Breast epithelium (tissue), 4 donors: ENCODE measurements at regions not wholly inside any gene's neighbourhood (a gene's known extent, or its start where the extent isn't known, plus 50 kb on each side); places are given as distances from the start of the nearest gene placed in this dataset.

Experiments
- DNase-seq, 2 donors: peaks; one replicate each; pipeline ENCODE4 v3.0.0-alpha.2; 2019; ENCODE audit warnings: low spot score in 2 of 2
- H3K27ac ChIP-seq, 2 donors: fragments of 200-600 bp; sonication (generic) in 1 of 2; one replicate each; pipeline ENCODE4 v1.5.1; 2016 to 2019; ENCODE audit warnings: mild to moderate bottlenecking in 1 of 2
- H3K27me3 ChIP-seq, 2 donors: fragments of 200-600 bp; sonication (generic) in 1 of 2; one replicate each; pipeline versions ENCODE4 v1.5.1 to v1.6.0; 2017 to 2019; ENCODE audit warnings: control low read depth in 1 of 2, mild to moderate bottlenecking in 1 of 2
- H3K36me3 ChIP-seq: fragments of 200-600 bp; one replicate; pipeline ENCODE4 v1.5.1; 2019
- H3K4me1 ChIP-seq, 2 donors: fragments of 200-600 bp; sonication (generic); one replicate each; pipeline ENCODE4 v1.5.1; 2016 to 2019; ENCODE audit warnings: control low read depth in 1 of 2
- H3K4me3 ChIP-seq, 3 donors: fragments of 200-600 bp; sonication (generic); 1 replicate in 2 of 3; 2 replicates in 1 of 3; pipeline ENCODE4 v1.5.1; 2016 to 2019; ENCODE audit warnings: mild to moderate bottlenecking in 3 of 3, moderate library complexity in 2 of 3
- H3K9me3 ChIP-seq, 2 donors: fragments of 200-600 bp; sonication (generic) in 1 of 2; one replicate each; pipeline ENCODE4 v1.5.1; 2016 to 2019; ENCODE audit warnings: control low read depth in 1 of 2
- POLR2A ChIP-seq: fragments of 450-650 bp; IDR thresholded peaks from one replicate; pipeline ENCODE4 v1.6.1; 2016; ENCODE audit warnings: antibody characterized with exemption, mild to moderate bottlenecking, moderate library complexity
- POLR2AphosphoS5 ChIP-seq, 3 donors: sonication (generic); formaldehyde crosslinking; IDR thresholded peaks; one replicate each; pipeline ENCODE4 v1.6.1; 2017; ENCODE audit warnings: antibody characterized with exemption in 3 of 3
- intact Hi-C: fragments of 100-400 bp; cut with DNase I; formaldehyde crosslinking; loops from one replicate; pipeline ENCODE4 v1.15.1; 2023; ENCODE audit warnings: low total_unique reads
- TF ChIP-seq, protein P1 (sequence below), 3 donors: fragments of 450-650 bp; IDR thresholded peaks; one replicate each; pipeline ENCODE4 v1.5.1; 2016 to 2017; ENCODE audit warnings: antibody characterized with exemption in 3 of 3, mild to moderate bottlenecking in 3 of 3, moderate library complexity in 3 of 3

DNA sequence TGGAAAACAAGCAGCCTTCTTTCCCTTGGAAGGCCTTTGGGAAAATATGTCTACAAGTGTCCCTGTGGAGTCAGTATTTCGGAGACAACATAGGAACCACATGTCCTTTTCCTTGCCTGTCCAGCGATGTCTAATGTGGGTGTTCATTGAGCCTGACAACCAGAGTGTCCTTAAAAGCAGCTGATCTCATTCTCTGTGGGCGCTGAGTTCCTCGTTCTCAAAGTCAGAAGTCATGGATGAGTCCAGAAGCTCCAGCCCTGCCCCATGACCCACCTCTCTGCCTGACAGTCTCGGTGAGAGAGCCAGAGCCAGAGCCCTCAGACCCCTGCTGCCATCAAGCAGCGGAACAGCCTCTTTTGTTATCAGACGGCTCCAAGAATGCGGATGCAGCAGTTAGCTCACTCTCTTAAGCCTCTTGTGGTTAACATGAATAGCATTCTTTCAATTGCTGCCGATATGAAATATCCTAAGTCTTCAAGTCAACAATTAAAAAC is 329.2 kb downstream of the TGFB2 start:
- DNase-seq = no peak
- H3K4me3 ChIP-seq = peak overlapping the region in 2 of 3 donors; percentile 12 to 37
- intact Hi-C loops = no loop called here

DNA sequence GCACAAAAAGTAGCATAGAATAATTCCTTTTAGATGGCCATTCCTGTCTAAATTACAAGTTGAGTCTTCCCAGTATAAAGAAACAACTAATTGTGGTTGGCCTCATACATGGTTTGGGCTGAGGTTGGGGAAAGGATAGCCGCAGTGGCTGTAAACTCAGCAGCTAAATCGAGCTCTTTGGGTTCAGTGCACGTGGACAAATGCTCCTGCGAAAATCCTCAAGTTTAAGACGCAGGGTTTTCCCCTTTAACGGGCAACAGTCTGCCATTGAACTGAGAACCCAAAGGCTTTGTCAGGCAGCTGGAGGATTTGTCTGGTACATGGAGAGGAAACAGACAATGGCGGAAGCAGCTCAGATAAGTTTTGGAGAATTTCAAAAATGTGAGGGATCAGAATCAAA is 331.9 kb downstream of the TGFB2 start:
- Histone ChIP-seq H3K27me3 (no peaks in the 10 kb centered on the region), H3K9me3 (no peaks in the 10 kb centered on the region), H3K4me3 (no peak overlapping the region), H3K36me3 (no peaks in the 10 kb centered on the region), H3K27ac (no peak overlapping the region), H3K4me1 (no peaks in the 10 kb centered on the region)
- DNase-seq = no peak
- intact Hi-C loops = no loop called here
- TF ChIP-seq, protein P1, sequence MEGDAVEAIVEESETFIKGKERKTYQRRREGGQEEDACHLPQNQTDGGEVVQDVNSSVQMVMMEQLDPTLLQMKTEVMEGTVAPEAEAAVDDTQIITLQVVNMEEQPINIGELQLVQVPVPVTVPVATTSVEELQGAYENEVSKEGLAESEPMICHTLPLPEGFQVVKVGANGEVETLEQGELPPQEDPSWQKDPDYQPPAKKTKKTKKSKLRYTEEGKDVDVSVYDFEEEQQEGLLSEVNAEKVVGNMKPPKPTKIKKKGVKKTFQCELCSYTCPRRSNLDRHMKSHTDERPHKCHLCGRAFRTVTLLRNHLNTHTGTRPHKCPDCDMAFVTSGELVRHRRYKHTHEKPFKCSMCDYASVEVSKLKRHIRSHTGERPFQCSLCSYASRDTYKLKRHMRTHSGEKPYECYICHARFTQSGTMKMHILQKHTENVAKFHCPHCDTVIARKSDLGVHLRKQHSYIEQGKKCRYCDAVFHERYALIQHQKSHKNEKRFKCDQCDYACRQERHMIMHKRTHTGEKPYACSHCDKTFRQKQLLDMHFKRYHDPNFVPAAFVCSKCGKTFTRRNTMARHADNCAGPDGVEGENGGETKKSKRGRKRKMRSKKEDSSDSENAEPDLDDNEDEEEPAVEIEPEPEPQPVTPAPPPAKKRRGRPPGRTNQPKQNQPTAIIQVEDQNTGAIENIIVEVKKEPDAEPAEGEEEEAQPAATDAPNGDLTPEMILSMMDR (IDR thresholded peaks at IDR 0.05) = no peak
- TF ChIP-seq POLR2AphosphoS5 (IDR thresholded peaks at IDR 0.05) (no peak), POLR2A (no peak)

More for the DNA sequence above, 329.2 kb downstream of the TGFB2 start:
- Histone ChIP-seq H3K4me1 (no peaks in the 10 kb centered on the region), H3K36me3 (no peaks in the 10 kb centered on the region), H3K9me3 (no peaks in the 10 kb centered on the region), H3K27me3 (no peaks in the 10 kb centered on the region), H3K27ac (peak overlapping the region in 1 of 2 donors; percentile 56)
- TF ChIP-seq, protein P1 (IDR thresholded peaks at IDR 0.05) = no peak
- no peak for TF ChIP-seq POLR2AphosphoS5 (IDR thresholded peaks at IDR 0.05)
- no peak for TF ChIP-seq POLR2A

DNA sequence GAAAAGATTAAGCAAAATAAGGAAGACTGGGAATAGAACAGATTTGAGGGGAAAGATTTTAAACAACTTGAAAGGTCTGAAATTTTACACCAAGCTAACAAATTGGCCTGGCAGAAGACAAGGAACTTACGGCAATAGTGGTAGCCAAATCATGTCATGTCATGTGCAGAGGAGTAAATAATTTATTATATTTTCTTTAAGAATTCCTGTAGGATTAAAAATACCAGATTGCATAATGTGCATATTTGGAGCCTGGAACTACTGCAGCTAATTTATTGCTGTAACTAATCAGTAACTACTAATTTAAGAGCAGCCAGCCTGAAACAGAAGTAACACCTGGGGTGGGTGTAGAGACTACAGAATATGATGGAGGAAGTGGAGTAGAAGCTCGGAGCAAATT is 334.3 kb downstream of the TGFB2 start:
- no peak for TF ChIP-seq POLR2AphosphoS5 (IDR thresholded peaks at IDR 0.05)
- TF ChIP-seq, protein P1 (IDR thresholded peaks at IDR 0.05) = no peak
- TF ChIP-seq POLR2A = no peak
- H3K36me3 ChIP-seq = no peaks in the 10 kb centered on the region
- no peak overlapping the region for H3K27ac ChIP-seq
- no peak overlapping the region for H3K4me3 ChIP-seq
- intact Hi-C loops = no loop called here
- no peaks in the 10 kb centered on the region for H3K9me3 ChIP-seq
- DNase-seq = no peak
- no peaks in the 10 kb centered on the region for H3K27me3 ChIP-seq
- no peaks in the 10 kb centered on the region for H3K4me1 ChIP-seq

DNA sequence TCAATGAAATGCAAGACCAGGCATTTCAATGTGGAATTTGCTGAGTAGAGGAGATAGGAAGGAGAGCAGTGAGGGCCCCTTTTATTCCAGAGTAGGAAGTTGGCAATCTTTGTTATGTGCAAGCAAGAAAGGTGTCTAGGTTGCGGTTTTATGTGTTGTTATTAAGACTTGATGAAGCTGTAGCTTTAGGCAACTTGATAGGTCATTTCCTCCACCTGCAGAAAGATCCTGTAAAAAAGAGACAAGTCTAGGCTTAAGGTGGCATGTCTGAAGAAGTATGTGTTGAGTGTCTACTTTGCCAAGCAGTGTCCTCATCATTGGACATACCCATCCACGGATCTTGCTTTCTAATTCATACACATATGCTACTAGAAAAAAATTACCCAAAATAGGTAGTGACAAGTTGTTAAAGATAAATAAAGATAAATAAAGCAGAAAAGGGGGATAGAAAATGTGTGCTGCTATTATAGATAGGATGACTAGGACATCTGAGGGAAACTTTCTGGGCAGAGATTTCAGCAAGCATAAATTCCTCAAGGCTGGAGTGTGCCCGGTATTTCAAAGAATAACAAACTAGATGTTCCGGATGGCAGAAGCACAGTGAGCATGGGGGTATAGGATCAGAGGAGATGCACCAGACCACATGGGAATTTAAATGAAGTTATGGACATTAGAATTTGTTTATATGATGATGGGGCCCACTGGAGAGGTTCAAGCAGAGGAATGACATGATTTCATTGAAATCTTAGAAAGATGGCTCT is 335.0 kb downstream of the TGFB2 start:
- TF ChIP-seq, protein P1 (IDR thresholded peaks at IDR 0.05) = no peak
- TF ChIP-seq POLR2A (no peak), POLR2AphosphoS5 (IDR thresholded peaks at IDR 0.05) (no peak)
- DNase-seq = no peak
- no peak overlapping the region for H3K4me3 ChIP-seq
- H3K27ac ChIP-seq = no peak overlapping the region
- no peaks in the 10 kb centered on the region for H3K27me3 ChIP-seq
- intact Hi-C loops = no loop called here
- H3K36me3 ChIP-seq = no peaks in the 10 kb centered on the region
- H3K9me3 ChIP-seq = no peaks in the 10 kb centered on the region
- H3K4me1 ChIP-seq = no peaks in the 10 kb centered on the region

DNA sequence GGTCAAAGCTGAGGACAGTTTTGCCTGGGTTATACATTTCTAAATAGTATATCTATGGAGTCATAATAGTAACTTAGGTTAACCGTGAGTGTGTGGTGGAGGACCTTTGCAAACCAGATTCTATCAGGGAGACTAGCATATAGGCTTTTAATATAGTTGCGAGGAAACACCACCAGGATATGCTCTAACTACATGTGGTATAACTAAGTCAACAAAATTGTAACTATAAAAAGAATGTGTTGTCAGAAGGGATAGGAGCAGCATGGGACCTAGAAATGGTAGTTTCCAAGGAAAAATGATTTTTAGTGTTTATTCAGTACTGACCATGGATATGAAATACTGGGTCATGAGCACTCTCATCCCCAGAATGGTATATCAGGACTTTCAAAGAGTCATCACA is 338.1 kb downstream of the TGFB2 start:
- no peaks in the 10 kb centered on the region for H3K36me3 ChIP-seq
- no peaks in the 10 kb centered on the region for H3K9me3 ChIP-seq
- no peaks in the 10 kb centered on the region for H3K27me3 ChIP-seq
- TF ChIP-seq POLR2A = no peak
- TF ChIP-seq, protein P1 (IDR thresholded peaks at IDR 0.05) = no peak
- no peak for TF ChIP-seq POLR2AphosphoS5 (IDR thresholded peaks at IDR 0.05)
- no peaks in the 10 kb centered on the region for H3K4me1 ChIP-seq
- H3K27ac ChIP-seq = no peak overlapping the region
- H3K4me3 ChIP-seq = no peak overlapping the region
- no peak for DNase-seq
- intact Hi-C loops = no loop called here
